IPS-NIHi7 (cell line): ENCODE measurements at regions not wholly inside any gene's neighbourhood (a gene's known extent, or its start where the extent isn't known, plus 50 kb on each side); places are given as distances from the start of the nearest gene placed in this dataset.
"Not testable (repeated sequence)": the region's sequence is repeated elsewhere in the genome, so short reads cannot be mapped to it uniquely, and the experiment has no call there.

Experiments used
- DNase-seq: peaks from one replicate; pipeline ENCODE4 v3.0.0; 2012; ENCODE audit warnings: mixed read lengths; ENCODE audit errors: extremely low spot score

DNA sequence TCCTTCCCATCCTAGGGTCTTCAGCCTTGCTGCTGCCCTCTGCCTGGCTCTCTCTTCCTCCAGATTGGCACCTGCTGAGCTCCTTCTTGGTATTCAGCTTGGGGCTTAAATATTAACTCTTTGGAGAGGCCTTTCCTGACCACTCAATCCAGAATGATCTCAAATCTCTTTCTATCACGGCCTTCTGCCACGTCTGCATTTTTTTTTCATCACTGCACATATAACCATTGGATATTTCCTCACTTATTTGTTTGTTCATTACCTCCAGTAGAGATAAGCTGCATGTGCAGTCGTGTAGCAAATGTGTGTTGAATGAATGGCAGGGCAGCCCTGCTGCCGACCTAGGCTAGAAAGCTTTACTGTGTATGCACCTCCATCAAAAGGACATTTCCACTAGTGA is 51.6 kb upstream of the MPP7 start:
- no peak for DNase-seq

GRCh38 chr10:28355376-28355775 is 52.5 kb upstream of the MPP7 start:
- no peak for DNase-seq

- DNase-seq, result no peak
Observed at GRCh38 chr10:28359334-28359733, 56.5 kb upstream of the MPP7 start.

DNA sequence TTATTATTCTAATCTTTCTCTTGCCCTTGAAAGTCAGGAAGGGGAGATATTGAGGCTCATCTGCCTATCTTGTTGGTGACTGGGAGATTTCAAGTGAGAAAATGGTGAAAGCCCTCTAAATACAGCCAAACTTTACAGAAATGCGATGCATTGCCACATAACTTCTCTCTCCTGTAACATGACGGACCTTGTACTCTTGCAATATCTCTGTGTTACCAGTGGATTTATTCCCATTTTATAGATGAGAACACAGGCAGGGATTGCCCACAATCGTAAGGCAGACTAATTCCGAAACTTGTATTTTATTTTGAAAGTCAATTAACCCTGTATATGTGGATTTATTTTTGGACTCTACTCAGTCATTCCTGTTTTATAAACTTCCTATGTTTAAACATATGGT is 57.3 kb upstream of the MPP7 start:
- DNase-seq, result no peak

- no peak for DNase-seq
Observed at GRCh38 chr10:28363376-28363775, 60.5 kb upstream of the MPP7 start.

- no peak for DNase-seq
Observed at GRCh38 chr10:28365840-28366239, 63.0 kb upstream of the MPP7 start.

GRCh38 chr10:28366994-28367393 is 64.1 kb upstream of the MPP7 start:
- DNase-seq, result no peak

DNA sequence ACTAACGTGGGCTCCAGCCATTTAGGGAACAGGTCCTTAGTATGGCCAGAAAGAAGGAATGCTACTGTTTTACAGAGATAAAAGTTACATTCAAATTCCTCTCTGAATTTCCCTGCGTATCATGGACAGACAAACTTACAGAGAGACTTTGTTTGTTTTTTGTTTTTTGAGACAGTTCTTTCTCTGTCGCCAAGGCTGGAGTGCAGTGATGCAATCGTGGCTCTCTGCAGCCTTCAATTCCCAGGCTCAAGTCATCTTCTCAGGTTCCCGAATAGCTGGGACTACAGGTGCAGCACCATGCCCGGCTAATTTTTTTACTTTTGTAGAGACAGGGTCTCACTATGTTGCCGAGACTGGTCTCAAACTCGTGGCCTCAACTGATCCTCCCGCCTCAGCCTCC is 64.5 kb upstream of the MPP7 start:
- no peak for DNase-seq

- no peak for DNase-seq
Observed at GRCh38 chr10:28367929-28368484, 65.1 kb upstream of the MPP7 start.

DNA sequence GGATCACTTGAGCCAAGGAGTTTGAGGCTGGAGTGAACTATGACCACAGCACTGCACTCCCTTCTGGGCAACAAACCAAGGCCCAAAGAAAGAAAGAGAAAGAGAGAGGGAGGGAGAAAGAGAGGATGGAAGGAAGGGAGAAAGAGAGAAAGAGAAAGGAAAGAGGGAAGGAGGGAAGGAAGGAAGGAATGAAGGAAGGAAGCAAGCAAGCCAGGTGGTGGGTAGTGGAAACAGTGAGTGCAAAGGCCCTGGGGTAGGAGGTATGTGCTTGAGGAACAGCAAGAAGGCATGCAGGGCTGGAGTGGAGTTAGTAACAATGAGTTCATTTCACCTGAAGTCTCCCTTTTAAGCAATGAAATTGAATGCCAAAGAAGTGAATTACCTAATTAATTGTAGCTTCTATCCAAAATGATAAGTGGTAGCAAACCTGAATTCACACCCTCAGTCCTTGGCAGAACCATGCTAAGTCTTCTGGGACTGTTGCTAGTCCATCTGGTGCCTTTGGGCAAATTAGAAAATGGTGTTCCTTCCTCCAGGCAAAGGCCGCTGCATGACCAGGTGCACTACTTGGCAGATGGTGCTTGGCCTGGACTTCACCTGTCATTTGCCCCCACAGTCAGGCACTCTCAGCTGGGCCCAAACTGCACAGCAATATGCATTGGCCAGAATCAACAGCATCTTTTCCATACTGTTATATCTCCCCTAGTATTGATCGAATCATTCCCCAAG is 67.4 kb upstream of the MPP7 start:
- DNase-seq, result no peak

DNA sequence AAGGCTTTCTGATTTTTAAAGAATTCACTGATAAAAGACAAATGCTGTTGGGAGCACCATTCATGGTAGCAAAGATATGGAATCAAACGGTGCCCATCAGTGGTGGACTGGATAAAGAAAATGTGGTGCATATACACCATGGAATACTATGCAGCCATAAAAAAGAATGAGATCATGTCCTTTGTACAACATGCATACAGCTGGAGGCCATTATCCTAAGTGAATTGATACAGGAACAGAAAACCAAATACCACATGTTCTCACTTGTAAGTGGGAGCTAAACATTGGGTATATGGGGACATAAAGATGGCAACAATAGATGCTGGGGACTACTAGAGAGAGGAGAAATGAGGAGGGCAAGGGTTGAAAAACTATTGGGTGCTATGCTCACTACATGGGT is 68.8 kb upstream of the MPP7 start:
- not testable (repeated sequence) for DNase-seq

DNA sequence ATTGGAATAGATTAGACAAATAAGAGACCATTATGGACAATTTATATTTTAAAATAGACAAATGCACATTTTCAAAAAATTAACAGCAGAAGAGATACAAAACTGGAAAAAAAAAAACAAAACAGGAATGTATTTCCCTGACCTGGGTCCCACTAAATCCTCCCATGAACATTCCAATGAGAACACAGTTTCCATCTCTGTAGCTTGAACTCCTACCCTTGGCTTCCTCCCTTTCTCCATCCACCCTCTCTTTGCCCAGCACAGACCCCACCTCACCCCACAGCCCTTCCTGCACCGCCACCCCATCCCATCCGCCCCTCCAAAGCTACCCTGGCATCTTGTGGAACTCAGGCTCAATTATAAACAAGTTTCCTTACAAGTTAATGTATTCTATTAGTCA is 71.2 kb upstream of the MPP7 start:
- no peak for DNase-seq

DNA sequence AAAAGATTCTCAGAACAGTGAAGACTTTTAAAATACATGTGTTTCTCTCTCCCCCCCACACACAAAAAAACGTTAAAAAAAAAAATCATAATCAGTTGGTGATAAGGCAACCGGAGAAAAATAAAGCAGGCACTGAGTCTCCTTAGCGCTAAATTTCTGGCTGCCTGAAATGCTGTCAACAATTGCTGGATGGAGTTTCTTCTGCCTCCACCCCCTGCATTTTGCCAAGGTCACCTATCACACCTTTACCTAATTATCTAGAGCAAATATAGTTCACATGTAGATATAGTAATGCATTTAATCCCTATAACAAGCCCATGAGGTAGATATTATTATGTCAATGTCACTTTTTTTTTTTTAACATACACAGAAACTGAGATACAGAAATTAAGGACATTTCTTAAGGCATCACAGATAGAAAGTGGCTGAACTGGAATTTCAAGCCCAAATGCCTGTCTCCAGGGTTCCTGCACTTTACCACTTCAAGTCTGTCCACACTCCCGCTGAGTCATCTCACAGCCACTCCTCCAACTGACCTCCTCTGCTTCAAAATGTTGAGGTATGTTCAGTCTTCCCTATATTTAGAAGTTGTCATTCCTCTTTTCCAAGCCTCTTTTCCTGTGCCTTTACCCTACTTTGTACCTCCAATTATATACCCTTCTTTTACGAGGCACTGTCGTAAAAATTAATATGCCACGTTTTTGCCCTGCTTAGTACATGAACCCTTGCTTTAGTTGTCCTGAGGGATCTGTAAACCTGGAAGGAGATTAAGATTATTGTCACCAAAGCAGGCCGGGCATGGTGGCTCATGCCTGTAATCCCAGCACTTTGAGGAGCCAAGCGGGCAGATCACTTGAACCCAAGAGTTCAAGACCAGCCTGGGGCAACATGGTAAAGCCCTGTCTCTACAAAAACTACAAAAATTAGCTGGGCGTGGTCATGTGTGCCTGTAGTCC is 72.8 kb upstream of the MPP7 start:
- DNase-seq, result peak; percentile 53

DNA sequence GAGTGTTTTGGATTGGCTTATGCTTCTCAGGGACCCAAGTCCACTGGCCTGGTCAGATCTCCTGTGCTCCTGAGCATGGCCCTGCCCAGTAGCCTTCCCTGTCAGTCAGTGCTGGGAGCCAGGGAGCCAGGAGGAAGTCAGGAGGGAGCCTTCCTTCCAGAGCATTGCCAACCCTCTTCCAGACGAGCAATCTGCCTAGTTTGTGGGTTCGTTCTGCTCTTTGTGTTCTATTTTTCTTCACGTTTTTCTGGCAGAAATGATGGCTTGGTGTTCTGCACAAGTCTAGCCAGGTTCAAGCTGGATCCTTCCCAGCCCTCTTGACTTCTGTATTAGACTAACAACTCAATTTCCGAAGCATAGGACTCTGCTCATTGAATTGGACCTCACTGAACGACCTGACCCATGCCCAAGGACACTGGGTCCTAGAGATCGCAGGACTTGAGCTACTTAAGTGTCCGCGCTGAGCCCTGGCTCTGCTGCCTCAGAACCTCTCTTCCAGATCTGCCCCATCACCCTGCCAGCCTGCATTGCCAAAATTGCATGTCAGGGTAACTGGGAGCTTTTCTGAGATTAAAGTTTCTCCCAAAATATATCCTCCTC is 76.2 kb upstream of the MPP7 start:
- DNase-seq, result no peak

DNA sequence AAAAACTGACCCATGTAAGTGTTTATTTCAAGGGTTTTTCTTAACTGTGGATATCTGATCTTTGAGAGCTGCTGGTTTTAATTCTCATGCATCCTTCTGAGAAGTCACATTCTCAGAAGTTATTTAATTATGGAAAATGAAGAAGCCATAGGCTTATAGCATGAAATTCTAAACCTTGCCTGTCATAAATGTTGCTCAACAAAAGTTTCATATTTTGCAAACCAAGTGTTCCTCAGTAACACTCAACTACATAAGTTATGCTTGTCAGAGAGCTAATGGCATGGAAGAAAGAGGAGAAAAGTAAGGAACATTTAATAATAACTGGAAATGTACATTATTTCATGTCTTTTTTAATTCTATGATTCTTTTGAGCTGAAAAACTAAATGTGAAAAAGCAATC is 78.6 kb upstream of the MPP7 start:
- no peak for DNase-seq

- peak; percentile 72 for DNase-seq
Observed at GRCh38 chr10:28381903-28382347, 79.1 kb upstream of the MPP7 start.

GRCh38 chr10:28382525-28383269 is 79.8 kb upstream of the MPP7 start:
- DNase-seq, result no peak

- DNase-seq, result no peak
Observed at GRCh38 chr10:28384557-28384956, 81.7 kb upstream of the MPP7 start.

- DNase-seq, result no peak
Observed at GRCh38 chr10:28385748-28386502, 83.1 kb upstream of the MPP7 start.

- DNase-seq, result no peak
Observed at GRCh38 chr10:28386503-28386868, 83.6 kb upstream of the MPP7 start.

DNA sequence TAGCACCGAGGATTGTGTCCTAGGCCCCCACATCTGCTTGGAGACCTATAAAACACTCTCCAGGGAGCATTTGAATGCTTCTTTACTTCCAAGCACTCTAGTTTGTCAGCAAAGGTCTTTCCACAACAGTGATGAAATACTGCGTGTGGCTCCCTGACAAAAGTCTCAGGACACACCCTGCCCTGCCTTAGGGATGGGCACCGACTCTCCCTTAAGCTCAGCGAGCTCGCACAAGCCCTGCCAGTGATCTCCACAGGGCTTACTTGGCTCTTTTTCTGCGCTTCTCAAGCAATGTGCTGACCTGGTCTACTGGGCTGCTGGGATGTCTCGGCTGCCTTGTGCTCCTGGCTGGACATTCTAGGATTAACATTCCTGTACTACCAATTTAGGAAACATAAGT is 84.3 kb upstream of the MPP7 start:
- no peak for DNase-seq
